Anterior cingulate cortex (tissue), 58 donors: ENCODE measurements at regions not wholly inside any gene's neighbourhood (a gene's known extent, or its start where the extent isn't known, plus 50 kb on each side); places are given as distances from the start of the nearest gene placed in this dataset.
"Not testable (repeated sequence)": the region's sequence is repeated elsewhere in the genome, so short reads cannot be mapped to it uniquely, and the experiment has no call there.

Source experiments
- DNase-seq, 58 donors: peaks; one replicate each; lab custom pipeline; 2025; lab: John Stamatoyannopoulos, UW

DNA sequence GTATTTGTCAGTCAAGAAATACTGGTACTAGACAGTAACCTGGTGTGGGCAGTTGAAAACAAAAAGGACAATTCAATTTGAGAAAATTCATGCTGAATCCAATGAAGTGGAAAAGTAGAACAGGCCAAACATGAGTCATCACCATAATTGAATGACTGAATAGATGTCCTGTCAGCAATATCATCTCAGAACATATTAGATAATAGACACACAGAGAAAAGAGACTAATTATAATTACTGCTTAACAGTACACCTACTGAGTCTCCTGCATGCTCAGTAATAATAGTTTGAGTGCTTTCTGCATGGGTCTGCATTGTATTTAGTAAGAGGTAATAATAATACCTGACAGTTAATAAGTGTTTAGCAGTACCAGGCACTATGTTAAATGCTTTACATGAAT, 138.6 kb upstream of the ZC3H15 start:
- DNase-seq, result no peak

DNA sequence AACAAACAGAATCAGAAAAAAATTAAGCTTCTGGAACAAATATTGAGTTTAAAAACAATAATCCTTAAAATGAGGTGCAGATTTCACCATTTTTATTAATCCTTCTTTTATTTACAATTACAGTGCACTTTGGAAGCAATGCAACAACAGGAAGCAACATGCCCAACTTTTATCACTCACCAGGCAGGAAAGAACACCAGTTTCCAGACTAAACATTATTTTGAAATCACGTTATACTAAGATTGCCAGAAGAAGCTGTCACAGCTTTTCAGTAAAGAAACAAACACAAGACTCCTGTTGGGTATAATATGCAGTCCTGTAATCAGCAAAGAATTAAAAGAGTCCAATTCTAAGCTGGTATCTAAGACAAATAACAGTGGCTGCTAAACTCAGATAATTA, 137.9 kb upstream of the ZC3H15 start:
- no peak for DNase-seq

DNA sequence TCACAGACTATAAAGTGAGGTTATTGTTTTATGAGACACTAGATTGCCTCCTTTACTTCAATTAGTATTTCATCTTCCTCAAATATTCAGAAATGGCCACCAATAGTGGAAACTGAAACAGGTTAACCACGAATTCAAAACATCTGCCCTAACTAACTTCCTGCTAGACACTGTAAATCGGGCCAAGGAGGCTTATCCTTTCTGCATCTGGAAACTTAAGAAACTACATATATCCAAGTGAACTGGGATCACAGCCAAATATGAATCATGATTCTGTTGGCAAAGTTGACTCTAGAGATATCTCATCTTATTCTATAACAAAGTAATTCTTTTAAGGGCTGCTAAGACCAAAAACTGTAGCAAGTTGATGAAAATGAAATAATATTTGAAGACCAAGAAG, 136.6 kb upstream of the ZC3H15 start:
- DNase-seq, result no peak

DNA sequence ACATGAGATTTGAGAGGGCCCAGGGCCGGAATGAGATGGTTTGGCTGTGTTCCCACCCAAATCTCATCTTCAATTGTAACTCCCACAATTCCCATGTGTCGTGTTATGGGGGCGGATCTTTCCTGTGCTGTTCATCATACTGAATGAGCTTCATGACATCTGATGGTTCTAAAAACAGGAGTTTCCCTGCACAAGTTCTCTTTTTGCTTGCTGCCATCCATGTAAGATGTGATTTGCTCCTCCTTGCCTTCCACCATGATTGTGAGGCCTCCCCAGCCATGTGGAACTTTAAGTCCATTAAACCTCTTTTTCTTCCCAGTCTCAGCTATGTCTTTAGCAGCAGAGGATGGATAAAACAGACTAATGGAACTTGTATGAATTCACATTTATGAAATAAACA, 131.9 kb upstream of the ZC3H15 start:
- DNase-seq, result not testable (repeated sequence)

DNA sequence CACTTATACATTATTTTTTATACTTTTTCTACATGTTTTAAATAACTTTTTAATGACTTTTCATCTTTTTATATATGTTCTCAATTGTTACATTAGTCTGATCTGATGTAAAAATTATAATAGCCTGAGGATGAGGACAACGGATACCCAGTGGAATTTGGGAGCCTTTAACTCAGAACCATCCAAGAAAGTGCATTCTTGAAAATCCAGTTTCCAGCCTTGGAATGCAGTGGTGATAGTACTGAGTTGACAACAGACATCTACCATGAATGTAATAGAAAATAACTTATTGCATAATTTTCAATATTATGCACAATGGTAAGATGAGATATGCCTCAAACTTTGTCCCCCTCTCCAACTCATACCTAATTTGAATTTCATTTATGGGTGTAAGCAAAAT, 120.7 kb upstream of the ZC3H15 start:
- no peak for DNase-seq

DNA sequence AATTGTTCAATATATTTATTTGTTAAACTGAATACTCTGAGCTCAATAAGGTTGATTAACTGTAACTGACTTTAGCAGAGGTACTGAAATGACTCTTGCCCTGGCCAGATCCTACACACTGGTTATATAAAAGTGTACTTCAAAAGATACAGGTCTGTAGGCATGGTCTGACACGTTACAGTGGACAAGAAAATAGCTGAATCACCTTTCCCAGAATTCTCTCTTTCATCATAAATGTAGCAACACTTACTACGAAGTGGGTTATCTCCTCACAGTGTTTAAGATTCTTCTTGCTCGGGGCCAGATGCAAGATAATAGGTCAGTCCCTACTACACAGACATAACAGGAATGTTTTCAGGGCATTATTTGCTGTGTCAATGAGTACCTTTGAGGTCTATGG, 107.0 kb upstream of the ZC3H15 start:
- DNase-seq, result no peak

DNA sequence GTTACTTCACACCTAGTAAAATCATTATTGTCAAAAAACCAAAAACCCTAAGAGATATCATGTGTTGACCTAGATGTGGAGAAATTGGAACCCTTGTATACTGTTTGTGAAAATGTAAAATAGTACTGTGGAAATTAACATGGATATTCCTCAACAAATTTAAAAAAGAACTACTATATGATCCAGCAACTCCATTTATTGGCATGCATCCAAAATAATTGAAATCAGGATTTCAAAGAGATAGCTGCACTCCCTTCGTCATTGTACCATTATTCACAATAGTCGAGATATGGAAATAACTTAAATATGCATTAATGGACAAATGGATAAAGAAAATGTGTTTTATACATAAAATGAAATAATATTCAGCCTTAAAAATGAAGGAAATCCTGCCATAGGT, 105.3 kb upstream of the ZC3H15 start:
- DNase-seq, result no peak

DNA sequence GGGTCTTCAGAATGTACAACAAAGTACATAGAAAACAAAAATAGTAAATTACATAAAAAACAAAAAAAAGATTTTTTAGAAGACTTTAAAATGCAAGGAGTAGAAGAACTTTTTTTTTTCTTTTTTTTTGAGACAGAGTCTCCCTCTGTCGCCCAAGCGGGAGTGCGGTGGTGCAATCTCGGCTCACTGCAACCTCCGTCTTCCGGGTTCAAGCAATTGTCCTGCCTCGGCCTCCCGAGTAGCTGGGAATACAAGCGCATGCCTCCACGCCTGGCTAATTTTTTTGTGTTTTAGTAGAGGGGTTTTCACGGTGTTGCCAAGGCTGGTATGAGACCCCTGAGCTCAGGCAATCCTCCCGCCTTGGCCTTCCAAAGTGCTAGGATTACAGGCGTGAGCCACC, 104.5 kb upstream of the ZC3H15 start:
- no peak for DNase-seq

DNA sequence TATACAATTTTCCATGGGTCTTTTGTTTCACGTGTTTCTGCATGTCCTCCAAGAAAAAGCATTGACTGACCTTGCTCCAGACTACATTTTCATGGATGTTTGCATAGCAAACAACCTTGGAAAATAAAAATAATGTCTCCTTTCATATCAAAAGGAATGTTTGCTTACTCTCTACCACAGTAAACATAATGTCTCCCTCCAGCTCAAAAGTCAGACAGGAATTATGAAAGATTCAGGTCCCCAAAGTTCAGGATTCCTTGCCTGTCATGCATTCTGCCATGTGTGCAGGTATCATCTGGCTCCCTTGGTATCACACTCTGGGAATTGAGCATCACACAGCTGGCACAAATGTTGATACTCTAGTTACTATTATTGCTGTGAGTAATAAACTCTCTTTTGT, 103.1 kb upstream of the ZC3H15 start:
- no peak for DNase-seq

DNA sequence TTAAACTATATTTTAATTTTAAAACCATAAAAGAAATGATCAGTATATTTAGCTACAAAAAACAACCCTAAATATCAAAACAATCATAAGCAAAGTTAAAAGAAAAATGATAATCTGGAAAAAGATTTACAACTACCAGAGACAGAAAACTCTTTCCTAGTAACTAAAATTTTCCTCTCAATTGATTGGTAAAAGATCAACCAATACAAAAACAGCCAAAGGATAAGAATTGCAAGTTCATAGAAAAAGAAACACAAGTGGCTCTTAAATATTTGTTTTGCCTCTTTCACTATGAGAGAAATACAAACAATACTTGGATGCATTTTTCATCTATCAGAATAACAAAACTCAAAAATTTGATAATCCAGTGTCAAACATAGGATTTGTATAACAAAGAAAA, 101.8 kb upstream of the ZC3H15 start:
- no peak for DNase-seq

DNA sequence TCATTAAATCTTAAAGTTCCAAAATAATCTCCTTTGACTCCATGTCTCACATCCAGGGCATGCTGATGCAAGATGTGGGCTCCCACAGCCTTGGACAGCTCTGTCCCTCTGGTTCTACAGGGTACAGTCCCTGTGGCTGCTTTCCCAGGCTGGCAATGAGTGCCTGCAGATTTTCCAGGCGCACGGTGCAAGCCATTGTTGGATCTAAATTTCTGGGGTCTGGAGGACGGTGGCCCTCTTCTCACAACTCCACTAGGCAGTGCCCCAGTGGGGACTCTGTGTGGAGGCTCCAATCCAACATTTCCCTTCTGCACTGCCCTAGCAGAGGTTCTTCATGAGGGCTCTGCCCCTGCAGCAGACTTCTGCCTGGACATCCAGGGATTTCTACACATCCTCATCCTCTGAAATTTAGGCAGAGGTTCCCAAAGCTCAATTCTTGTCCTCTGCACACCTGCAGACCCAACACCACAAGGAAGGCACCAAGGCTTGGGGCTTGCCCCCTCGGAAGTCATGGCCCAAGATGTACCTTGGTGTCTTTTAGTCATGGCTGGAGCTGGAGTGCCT, 100.3 kb upstream of the ZC3H15 start:
- DNase-seq, result not testable (repeated sequence)

DNA sequence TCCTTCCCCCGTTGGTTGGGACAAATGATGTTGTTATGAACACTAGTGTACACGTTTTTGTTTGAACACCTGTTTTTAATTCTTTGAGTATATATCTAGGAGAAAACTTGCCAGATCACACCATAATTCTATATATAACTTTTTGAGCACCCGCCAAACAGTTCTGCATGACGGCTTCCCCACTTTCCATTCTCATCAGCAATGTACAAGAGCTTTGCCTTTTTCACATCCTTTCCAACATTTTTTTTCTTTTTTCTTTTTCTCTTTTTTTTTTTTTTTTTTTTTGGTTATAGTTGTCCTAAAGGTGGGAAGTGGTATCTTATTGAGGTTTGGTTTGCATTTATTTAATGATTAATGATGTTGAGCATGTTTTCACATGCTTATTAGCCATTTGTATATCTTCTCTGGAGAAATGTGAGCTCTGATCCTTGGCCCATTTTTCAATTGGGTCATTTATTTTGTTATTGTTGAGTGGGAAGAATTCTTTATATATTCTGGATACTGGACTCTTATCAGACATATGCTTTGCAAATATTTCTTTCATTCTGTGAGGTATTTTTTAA, 86.9 kb upstream of the ZC3H15 start:
- DNase-seq, result no peak

DNA sequence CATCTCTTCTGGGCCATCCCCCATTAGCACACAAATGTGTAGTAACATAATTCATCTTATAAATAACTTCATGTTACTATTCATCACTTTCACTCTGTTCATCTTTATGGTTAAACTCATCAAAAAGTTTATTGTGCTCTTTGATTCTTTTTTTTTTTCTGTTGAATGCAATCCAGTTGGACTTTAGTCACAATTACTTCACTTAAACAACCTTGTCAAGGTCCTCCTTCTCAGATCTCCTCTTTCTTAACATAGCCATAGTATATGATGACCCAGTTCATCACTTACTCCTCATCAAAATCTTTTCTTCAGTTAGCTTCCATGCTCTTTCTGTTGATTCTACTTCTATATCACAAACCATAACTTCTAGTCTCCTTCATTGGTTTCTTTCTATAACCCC, 80.2 kb upstream of the ZC3H15 start:
- no peak for DNase-seq

DNA sequence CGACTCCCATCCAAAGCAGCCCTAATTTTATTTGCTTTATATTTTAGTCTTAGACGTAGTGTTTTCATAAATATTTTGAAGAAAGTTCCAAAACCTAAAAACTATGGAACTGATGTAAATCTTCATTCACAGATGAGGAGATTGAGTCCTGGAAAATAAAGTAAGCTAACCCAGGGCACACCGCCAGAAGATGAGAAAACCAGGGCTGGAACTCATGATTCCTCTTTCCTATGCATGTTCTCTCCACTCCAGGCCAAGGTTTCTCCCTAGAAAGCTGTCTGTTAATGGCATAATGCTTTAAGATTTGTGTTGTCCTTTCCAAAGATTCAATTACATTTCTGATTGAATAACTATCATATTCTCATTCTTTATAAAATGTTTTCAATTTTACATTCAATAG, 78.4 kb upstream of the ZC3H15 start:
- DNase-seq, result no peak

DNA sequence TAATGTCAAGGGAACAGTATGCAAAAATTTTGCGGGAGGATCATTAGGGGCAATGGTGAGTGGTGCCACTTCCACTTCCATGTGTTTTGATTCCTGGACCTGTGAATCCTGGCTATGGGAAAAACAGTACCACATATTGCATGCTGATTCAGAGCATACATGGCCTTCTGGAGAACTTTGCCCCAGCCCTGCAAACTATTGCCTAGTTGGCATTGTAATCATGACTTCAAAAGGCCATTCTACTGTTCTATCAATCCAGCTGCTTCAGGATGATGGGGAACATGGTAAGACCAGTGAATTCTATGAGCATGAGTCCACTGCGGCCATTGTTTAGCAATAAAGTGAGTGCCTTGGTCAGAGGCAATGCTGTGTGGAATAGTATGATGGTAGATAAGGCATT, 75.3 kb upstream of the ZC3H15 start:
- DNase-seq, result no peak

DNA sequence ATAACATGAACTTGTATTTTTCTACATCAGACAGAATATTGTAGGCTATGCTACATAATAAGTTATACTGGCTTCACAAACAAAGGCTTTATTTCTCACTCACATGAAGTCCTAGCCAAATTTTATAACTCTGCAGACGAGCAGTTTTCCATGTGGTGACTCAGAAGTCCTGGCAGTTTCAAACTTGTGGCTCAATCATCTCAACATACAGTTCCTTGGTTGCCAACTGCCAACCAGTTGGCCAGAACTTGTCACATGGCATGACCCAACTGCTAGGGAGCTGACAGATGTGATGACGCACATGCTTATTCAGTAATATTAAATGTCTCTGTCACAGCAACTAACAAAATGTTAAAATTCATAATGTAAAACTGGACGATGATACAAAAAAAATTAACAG, 63.8 kb upstream of the ZC3H15 start:
- DNase-seq, result peak in 7 of 58 donors; percentile 2 to 39 (median 10)

DNA sequence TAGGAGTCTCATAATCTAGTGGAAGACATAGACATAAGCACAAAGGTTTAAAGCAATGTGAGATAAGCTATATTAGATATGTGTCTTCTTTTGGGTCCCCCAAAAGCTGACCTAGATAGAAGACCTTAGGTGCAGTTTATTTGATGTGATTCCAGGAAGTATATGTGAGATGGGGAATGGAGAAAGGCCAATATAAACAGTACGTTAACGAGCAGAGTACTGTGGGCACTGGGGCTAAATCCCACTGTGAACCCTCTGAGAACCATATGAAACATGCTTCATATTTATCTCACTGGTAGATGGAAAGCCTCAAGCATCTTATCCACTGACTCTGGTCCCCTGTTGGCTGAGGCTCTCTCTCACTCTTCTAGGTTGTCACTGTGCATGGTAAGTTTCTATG, 62.6 kb upstream of the ZC3H15 start:
- no peak for DNase-seq

DNA sequence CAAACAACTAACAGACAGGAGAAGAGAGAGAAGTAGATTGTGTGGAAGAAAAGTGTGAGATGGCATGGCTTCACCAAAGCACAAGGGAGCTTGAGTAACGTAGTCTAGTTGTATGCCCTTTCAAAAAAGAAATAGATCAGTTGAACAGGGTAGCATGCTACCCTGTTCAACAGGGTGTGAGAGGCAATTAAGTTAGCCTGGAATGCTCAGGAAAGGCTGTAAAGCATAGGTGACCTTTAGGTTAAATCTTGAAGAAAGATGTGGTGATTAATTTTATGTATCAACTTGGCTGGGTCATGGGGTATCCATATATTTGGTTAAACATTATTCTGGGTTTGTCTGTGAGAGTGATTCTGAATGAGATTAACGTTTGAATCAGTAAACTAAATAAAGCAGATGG, 61.8 kb upstream of the ZC3H15 start:
- no peak for DNase-seq

DNA sequence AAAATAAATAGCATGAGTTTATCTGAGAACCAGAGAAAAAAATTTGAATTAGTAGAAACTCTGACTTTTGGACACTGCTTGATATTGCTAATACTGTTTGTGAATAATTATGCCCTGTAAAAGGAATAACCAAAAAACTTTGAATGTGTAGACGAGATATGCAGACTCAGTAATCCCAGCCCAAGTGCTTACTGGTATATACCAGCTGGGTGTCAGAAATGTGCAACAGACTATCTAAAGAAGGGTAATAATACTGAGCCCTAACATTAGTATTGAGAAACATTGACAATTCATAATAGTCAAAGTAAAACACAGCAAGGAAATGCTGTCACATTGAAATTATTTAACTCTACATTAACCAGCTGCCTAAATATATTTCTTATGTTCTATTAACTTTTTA, 60.5 kb upstream of the ZC3H15 start:
- no peak for DNase-seq

DNA sequence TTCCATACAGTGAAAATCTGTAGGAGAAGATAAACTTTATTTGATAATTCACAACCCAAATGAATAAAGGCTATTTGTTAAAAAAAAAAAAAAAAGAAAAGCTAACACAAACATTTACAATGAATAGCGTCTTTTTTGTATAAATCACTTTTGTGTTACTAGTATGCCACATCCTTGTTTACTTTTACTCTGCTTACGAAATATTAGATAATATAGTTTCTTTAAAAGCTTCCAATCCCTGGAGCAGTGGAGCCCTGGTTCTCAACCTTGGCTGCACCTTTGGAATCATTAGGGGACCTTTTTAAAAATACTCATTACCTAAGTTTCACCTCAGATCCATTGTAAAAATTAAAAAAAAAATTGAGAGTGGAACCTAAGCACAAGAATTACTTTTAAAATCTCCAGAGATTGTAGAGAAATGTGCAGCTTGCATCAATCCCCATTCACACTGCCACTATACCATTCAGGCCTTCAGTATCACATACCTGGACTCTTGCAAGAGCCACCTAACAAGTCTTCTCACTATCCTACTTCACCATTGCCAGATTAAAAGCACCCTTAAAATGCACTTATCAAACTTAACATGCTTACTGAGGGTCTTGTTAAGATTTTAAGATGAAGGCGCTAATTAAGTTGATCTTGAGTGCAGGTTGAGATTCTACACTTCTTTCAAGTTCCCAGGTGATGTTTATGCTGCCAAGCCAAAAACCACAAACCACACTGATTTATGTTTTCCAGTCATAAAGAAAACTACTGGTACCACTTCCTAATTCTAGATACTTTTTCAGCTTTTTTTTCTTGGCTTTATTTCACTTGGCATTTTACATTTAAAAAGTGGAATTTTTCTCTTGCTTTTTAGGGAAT, 59.7 kb upstream of the ZC3H15 start:
- no peak for DNase-seq

DNA sequence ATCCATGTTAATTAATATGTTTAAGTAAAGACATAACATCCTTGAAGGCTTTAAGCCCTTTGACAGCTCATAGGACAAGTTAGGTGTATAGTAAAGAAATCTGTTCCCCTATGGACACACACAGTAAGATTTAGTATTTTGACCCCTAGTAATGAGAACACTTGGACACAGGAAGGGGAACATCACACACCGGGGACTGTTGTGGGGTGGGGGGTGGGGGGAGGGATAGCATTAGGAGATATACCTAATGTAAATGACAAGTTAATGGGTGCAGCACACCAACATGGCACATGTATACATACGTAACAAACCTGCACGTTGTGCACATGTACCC, 59.1 kb upstream of the ZC3H15 start:
- not testable (repeated sequence) for DNase-seq

DNA sequence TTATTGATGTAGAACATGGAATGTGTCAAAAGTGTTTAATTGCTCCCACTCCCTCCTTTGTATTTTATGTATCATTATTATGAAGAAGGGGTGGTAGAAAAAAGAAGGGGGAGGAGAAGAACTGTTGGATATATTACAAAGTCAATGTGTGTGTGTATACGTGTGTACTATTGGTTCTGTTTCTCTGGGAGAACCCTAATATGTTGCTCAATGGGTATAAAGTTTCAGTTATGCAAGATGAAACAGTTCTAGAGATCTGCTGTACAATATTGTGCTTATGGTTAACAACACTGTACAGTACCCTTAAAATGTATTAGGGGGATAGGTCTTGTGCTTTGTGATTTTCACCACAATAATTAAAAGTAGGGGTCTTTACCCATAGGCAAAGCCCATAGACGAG, 58.1 kb upstream of the ZC3H15 start:
- no peak for DNase-seq
